HepG2 (cell line): ENCODE measurements at regions not wholly inside any gene's neighbourhood (a gene's known extent, or its start where the extent isn't known, plus 50 kb on each side); places are given as distances from the start of the nearest gene placed in this dataset.

Experiments used
- BCL6 ChIP-seq: IDR thresholded peaks from 2 replicates; pipeline ENCODE4 v1.6.1; 2016; ENCODE audit warnings: missing genetic modification reagents, missing compliant biosample characterization
- BCLAF1 ChIP-seq: fragments of 450-650 bp; IDR thresholded peaks from 2 replicates; pipeline ENCODE4 v1.6.1; 2017; ENCODE audit warnings: mild to moderate bottlenecking
- BORCS8-MEF2B ChIP-seq: sonication (generic); formaldehyde crosslinking; IDR thresholded peaks from 2 replicates; pipeline ENCODE4 v1.8.0; 2022; ENCODE audit warnings: mild to moderate bottlenecking, missing genetic modification reagents
- CTCF ChIP-seq: sonication (generic); formaldehyde crosslinking; IDR thresholded peaks from 2 replicates; pipeline ENCODE4 v1.5.0; 2020; ENCODE audit warnings: mild to moderate bottlenecking, missing genetic modification reagents, moderate library complexity
- ELF4 ChIP-seq: sonication (generic); formaldehyde crosslinking; IDR thresholded peaks from 2 replicates; pipeline ENCODE4 v1.5.0; 2020; ENCODE audit warnings: missing genetic modification reagents, mild to moderate bottlenecking, moderate library complexity, borderline replicate concordance
- HMG20B ChIP-seq: conservative IDR thresholded peaks from 2 replicates; pipeline ENCODE4 v1.6.1; 2016; ENCODE audit warnings: missing genetic modification reagents, missing compliant biosample characterization
- NFKBIZ ChIP-seq: IDR thresholded peaks from 2 replicates; pipeline ENCODE4 v1.6.1; 2018; ENCODE audit warnings: missing genetic modification reagents, missing compliant biosample characterization
- PCBP2 ChIP-seq: fragments of 200-400 bp; formaldehyde crosslinking; optimal IDR thresholded peaks from 2 replicates; pipeline ENCODE3; 2018; ENCODE audit warnings: low read length, low read depth; ENCODE audit not compliant: poor library complexity, severe bottlenecking
- SRSF4 ChIP-seq: fragments of 200-400 bp; formaldehyde crosslinking; IDR thresholded peaks from one replicate; pipeline ENCODE4 v1.6.1; 2018; ENCODE audit warnings: mild to moderate bottlenecking, low read depth, low read length, moderate library complexity; ENCODE audit not compliant: poor library complexity, severe bottlenecking
- ZFP41 ChIP-seq: sonication (generic); formaldehyde crosslinking; IDR thresholded peaks from 2 replicates; pipeline ENCODE4 v1.4.0; 2020; ENCODE audit warnings: mild to moderate bottlenecking, missing genetic modification reagents, borderline replicate concordance
- ZNF274 ChIP-seq: sonication (generic); formaldehyde crosslinking; IDR thresholded peaks from 2 replicates; pipeline ENCODE4 v1.5.1; 2020; ENCODE audit warnings: mild to moderate bottlenecking, missing genetic modification reagents
- ZNF292 ChIP-seq: sonication (generic); formaldehyde crosslinking; IDR thresholded peaks from 2 replicates; pipeline ENCODE4 v1.8.1; 2022; ENCODE audit warnings: mild to moderate bottlenecking, low read depth, missing genetic modification reagents, borderline replicate concordance
- ZNF781 ChIP-seq: sonication (generic); formaldehyde crosslinking; IDR thresholded peaks from 2 replicates; pipeline ENCODE4 v1.5.1; 2020; ENCODE audit warnings: borderline replicate concordance, mild to moderate bottlenecking, missing genetic modification reagents; ENCODE audit errors: not compliant biosample characterization
- ZNF790 ChIP-seq: sonication (generic); formaldehyde crosslinking; IDR thresholded peaks from 2 replicates; pipeline ENCODE4 v1.8.0; 2022; ENCODE audit warnings: missing genetic modification reagents, mild to moderate bottlenecking, borderline replicate concordance

- TF ChIP-seq HMG20B (CRISPR knock-in tag) (no peak), ELF4 (CRISPR knock-in tag) (no peak), CTCF (CRISPR knock-in tag) (no peak), PCBP2 (no peak), BCLAF1 (no peak), ZNF790 (CRISPR knock-in tag) (no peak), ZNF292 (CRISPR knock-in tag) (no peak), SRSF4 (no peak), ZNF274 (CRISPR knock-in tag) (no peak), BCL6 (CRISPR knock-in tag) (no peak), ZFP41 (CRISPR knock-in tag) (no peak), NFKBIZ (CRISPR knock-in tag) (no peak), BORCS8-MEF2B (CRISPR knock-in tag) (no peak), ZNF781 (CRISPR knock-in tag) (no peak)
These were observed 116.7 kb upstream of the STK17B start for GRCh38 chr2:196288006-196288538.
